MCF 10A (cell line): ENCODE measurements at regions not wholly inside any gene's neighbourhood (a gene's known extent, or its start where the extent isn't known, plus 50 kb on each side); places are given as distances from the start of the nearest gene placed in this dataset.

Experiments used
- BruUV-seq: library from RNA; stranded (reverse); fragments of 400-500 nt; replicated peaks from 2 replicates; lab custom pipeline; 2021; lab: Mats Ljungman, UMichigan
- CTCF ChIA-PET: fragments of 300-600 bp; sonication (Branson Sonifier 250); formaldehyde crosslinking; extraction: SDS; loops from one replicate; lab custom pipeline; 2021; ENCODE audit warnings: antibody characterized with exemption, inconsistent platforms; lab: Yijun Ruan, JAX
- POLR2A ChIA-PET: fragments of 300-600, 350-650 bp; sonication (Branson Sonifier 250); formaldehyde crosslinking; extraction: SDS; loops from one replicate; lab custom pipeline; 2020; ENCODE audit warnings: antibody characterized with exemption, inconsistent platforms; lab: Yijun Ruan, JAX
- DNase-seq: peaks from one replicate; pipeline ENCODE4 v3.0.0-alpha.2; 2018; ENCODE audit not compliant: unreplicated experiment
- H3K27ac Mint-ChIP-seq: one replicate; pipeline ENCODE4 v1.8.0; 2022; ENCODE audit warnings: mild to moderate bottlenecking, low read depth, mixed read lengths; ENCODE audit not compliant: unreplicated experiment
- H3K27me3 Mint-ChIP-seq: one replicate; pipeline ENCODE4 v1.8.0; 2022; ENCODE audit warnings: mixed read lengths; ENCODE audit not compliant: insufficient read depth, unreplicated experiment
- H3K36me3 Mint-ChIP-seq: one replicate; pipeline ENCODE4 v1.8.0; 2022; ENCODE audit warnings: mild to moderate bottlenecking, moderate library complexity, mixed read lengths; ENCODE audit not compliant: insufficient read depth, unreplicated experiment
- H3K4me1 Mint-ChIP-seq: one replicate; pipeline ENCODE4 v1.8.0; 2022; ENCODE audit warnings: mixed read lengths; ENCODE audit not compliant: insufficient read depth, unreplicated experiment
- H3K4me3 Mint-ChIP-seq: one replicate; pipeline ENCODE4 v1.8.0; 2022; ENCODE audit warnings: mild to moderate bottlenecking, moderate library complexity, mixed read lengths; ENCODE audit not compliant: unreplicated experiment
- H3K9me3 Mint-ChIP-seq: one replicate; pipeline ENCODE4 v1.8.0; 2022; ENCODE audit warnings: mixed read lengths; ENCODE audit not compliant: unreplicated experiment
- intact Hi-C: fragments of 100-400 bp; cut with micrococcal nuclease; formaldehyde crosslinking; loops from 2 replicates; pipeline ENCODE4 v1.14.1; 2022
- TF ChIP-seq, protein P1 (sequence below): fragments of 200-600 bp; IDR thresholded peaks from one replicate; pipeline ENCODE4 v1.8.0; 2022; ENCODE audit warnings: antibody characterized with exemption, mild to moderate bottlenecking; ENCODE audit not compliant: unreplicated experiment

DNA sequence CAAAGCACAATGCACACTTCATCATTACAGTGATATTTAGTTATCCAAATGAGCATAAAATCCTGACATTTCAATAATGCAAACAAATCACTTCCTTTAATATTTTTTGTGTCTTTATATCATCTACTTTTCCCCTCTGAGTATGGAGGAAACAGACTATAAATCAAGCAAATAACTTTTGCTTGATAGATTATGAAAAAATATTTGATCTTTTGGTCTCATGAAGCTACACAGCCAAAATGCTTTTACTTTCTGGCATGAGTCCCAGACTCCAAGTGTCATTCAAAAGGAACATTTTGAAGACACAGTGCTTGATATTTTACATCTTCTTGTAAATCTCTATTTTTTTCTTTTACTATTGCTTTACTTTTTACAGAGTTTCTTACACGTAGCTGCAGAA, 215.3 kb upstream of the ROBO1 start:
- BruUV-seq: no TSS peak
- DNase-seq: no peak
- no peaks in the 10 kb centered on the region for H3K36me3 Mint-ChIP-seq
- H3K4me3 Mint-ChIP-seq: no peak overlapping the region
- TF ChIP-seq, protein P1, sequence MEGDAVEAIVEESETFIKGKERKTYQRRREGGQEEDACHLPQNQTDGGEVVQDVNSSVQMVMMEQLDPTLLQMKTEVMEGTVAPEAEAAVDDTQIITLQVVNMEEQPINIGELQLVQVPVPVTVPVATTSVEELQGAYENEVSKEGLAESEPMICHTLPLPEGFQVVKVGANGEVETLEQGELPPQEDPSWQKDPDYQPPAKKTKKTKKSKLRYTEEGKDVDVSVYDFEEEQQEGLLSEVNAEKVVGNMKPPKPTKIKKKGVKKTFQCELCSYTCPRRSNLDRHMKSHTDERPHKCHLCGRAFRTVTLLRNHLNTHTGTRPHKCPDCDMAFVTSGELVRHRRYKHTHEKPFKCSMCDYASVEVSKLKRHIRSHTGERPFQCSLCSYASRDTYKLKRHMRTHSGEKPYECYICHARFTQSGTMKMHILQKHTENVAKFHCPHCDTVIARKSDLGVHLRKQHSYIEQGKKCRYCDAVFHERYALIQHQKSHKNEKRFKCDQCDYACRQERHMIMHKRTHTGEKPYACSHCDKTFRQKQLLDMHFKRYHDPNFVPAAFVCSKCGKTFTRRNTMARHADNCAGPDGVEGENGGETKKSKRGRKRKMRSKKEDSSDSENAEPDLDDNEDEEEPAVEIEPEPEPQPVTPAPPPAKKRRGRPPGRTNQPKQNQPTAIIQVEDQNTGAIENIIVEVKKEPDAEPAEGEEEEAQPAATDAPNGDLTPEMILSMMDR: no peak
- no peak overlapping the region for H3K27ac Mint-ChIP-seq
- H3K27me3 Mint-ChIP-seq: no peaks in the 10 kb centered on the region
- ChIA-PET CTCF (no interaction called here), POLR2A (interaction anchor here (0.7 kb wide), 1 partner anchor 445 kb away, joined by 3 read pairs; no protein-coding TSS in a partner anchor)
- intact Hi-C loops: no loop called here
- peaks cover 14% of the 10 kb centered on the region for H3K9me3 Mint-ChIP-seq
- no peaks in the 10 kb centered on the region for H3K4me1 Mint-ChIP-seq

- POLR2A ChIA-PET: no interaction called here
- CTCF ChIA-PET: interaction anchor here (0.6 to 1.0 kb wide), 2 partner anchors 10 to 62 kb away, joined by 3 read pairs; no protein-coding TSS in a partner anchor
- intact Hi-C loops: no loop called here
- Mint-ChIP-seq H3K27ac (no peak overlapping the region), H3K27me3 (no peaks in the 10 kb centered on the region), H3K4me3 (no peak overlapping the region), H3K36me3 (no peaks in the 10 kb centered on the region), H3K9me3 (peaks cover 16% of the 10 kb centered on the region), H3K4me1 (no peaks in the 10 kb centered on the region)
- TF ChIP-seq, protein P1: no peak
- BruUV-seq: no TSS peak
- no peak for DNase-seq
These were observed 212.2 kb upstream of the ROBO1 start for GRCh38 chr3:79979990-79980389.

GRCh38 chr3:79976466-79976865, 208.7 kb upstream of the ROBO1 start:
- intact Hi-C loops: no loop called here
- no peaks in the 10 kb centered on the region for H3K4me1 Mint-ChIP-seq
- DNase-seq: no peak
- no peak overlapping the region for H3K27ac Mint-ChIP-seq
- H3K9me3 Mint-ChIP-seq: peaks cover 10% of the 10 kb centered on the region
- POLR2A ChIA-PET: no interaction called here
- H3K36me3 Mint-ChIP-seq: no peaks in the 10 kb centered on the region
- no peaks in the 10 kb centered on the region for H3K27me3 Mint-ChIP-seq
- TF ChIP-seq, protein P1: no peak
- BruUV-seq: no TSS peak
- H3K4me3 Mint-ChIP-seq: no peak overlapping the region
- CTCF ChIA-PET: no interaction called here

DNA sequence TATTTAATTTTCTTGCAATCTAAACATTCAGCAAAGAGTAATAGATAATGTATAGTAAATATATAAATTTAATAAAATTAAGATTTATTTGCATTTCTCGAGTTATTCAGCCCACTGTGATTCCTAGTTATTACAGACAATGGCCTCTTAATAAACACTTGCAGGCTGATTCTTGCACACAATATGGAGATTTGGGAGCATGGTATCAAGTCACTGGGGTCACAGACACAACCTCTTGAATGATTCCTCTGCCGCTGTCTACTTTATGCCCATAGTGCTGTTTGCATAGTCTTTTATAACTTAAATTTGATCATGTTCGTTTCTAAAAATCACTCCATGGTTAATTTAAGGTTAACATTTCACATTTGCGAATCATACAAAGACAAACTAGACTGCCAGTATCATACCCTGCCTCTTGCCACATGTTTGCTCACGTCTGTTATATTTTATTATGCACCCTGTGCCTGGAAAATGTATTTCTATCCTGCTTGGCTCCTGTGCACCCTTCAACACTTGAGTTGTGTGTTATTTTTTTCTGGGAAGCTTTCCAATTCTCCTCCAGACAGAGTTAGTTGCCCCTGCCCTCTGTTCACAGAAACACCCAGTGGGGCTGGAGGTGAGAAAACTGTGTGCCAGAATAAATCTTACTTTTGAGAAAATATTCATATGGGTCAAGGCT, 206.3 kb upstream of the ROBO1 start:
- H3K4me3 Mint-ChIP-seq: no peak overlapping the region
- no peaks in the 10 kb centered on the region for H3K4me1 Mint-ChIP-seq
- no peak overlapping the region for H3K27ac Mint-ChIP-seq
- BruUV-seq: no TSS peak
- DNase-seq: no peak
- TF ChIP-seq, protein P1: no peak
- no peaks in the 10 kb centered on the region for H3K27me3 Mint-ChIP-seq
- CTCF ChIA-PET: no interaction called here
- intact Hi-C loops: no loop called here
- peaks cover 10% of the 10 kb centered on the region for H3K9me3 Mint-ChIP-seq
- POLR2A ChIA-PET: no interaction called here
- no peaks in the 10 kb centered on the region for H3K36me3 Mint-ChIP-seq
